ENCODE measurements at regions not wholly inside any gene's neighbourhood (a gene's known extent, or its start where the extent isn't known, plus 50 kb on each side); places are given as distances from the start of the nearest gene placed in this dataset.

DNA sequence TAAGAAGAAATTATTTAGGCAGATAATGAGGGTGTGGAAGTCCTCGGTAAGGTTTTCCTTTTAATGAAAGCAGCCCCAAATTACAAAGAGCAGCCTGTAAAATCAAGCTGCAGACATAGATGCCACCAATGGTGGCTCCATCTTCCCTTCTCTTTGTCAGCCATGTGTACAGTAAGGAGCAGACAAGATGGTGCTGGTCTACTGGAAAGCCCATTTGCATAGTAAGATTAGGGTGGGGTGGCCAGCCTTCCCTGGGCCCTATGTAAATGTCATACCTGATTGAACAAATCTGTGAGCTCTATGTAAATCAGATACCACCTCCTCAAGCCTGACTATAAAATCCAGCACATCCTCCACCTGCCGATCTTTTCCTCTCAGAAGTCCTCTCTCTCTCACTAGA lies 154.4 kb upstream of the SERTAD2 start:
- Histone ChIP-seq H3K79me2 (ENCODE audit: control insufficient read depth, insufficient read depth, low read length) (no peaks in the 10 kb centered on the region), H3K4me2 (ENCODE audit: insufficient read depth, low read length) (no peak overlapping the region), H3K27ac (ENCODE audit: insufficient read depth, low read depth, low read length) (no peak overlapping the region), H3K9ac (replicated peaks; ENCODE audit: extremely low read depth, insufficient read depth, low read length) (no peak overlapping the region), H3K36me3 (ENCODE audit: control insufficient read depth in 2 of 2, extremely low read depth in 1 of 2, insufficient read depth in 2 of 2, low read length in 2 of 2) (no peaks in the 10 kb centered on the region), H3K4me3 (replicated peaks in 1 of 3; ENCODE audit: insufficient read depth in 1 of 3, low read depth in 1 of 3, low read length in 3 of 3) (no peak overlapping the region), H4K20me1 (replicated peaks; ENCODE audit: control insufficient read depth, extremely low read depth, insufficient read depth, low read length) (no peaks in the 10 kb centered on the region), H3K27me3 (ENCODE audit: control insufficient read depth in 2 of 2, insufficient read depth in 2 of 2, low read length in 2 of 2) (no peaks in the 10 kb centered on the region), H3K9me1 (replicated peaks; ENCODE audit: control insufficient read depth, extremely low read depth, insufficient read depth, low read length) (no peaks in the 10 kb centered on the region), H2AFZ (ENCODE audit: low read depth, low read length) (peak overlapping the region; percentile 4), H3K4me1 (ENCODE audit: control insufficient read depth, extremely low read depth, insufficient read depth, low read length) (peaks cover 22% of the 10 kb centered on the region), H3K9me3 (replicated peaks; ENCODE audit: control insufficient read depth, insufficient read depth, low read length) (no peaks in the 10 kb centered on the region)
- no TSS peak for BruUV-seq (replicated peaks)
- FAIRE-seq (no peak), DNase-seq (ENCODE audit: low read depth, low spot score) (no peak)
- TF ChIP-seq MYC (IDR thresholded peaks at IDR 0.05; ENCODE audit: low read depth, low read length), result no peak
- no peak for TF ChIP-seq POLR2AphosphoS5 (IDR thresholded peaks at IDR 0.05; ENCODE audit: insufficient read depth, low read depth, low read length)
- TF ChIP-seq FOS (IDR thresholded peaks at IDR 0.05; ENCODE audit: borderline replicate concordance, insufficient read depth, low read length), result no peak
- no peak for TF ChIP-seq EZH2 (IDR thresholded peaks at IDR 0.05; ENCODE audit: borderline replicate concordance, low read depth, low read length, severe bottlenecking)
- TF ChIP-seq GATA2 (IDR thresholded peaks at IDR 0.05; ENCODE audit: insufficient read depth, insufficient read length, low read depth, low read length), result no peak
- TF ChIP-seq, protein P1, sequence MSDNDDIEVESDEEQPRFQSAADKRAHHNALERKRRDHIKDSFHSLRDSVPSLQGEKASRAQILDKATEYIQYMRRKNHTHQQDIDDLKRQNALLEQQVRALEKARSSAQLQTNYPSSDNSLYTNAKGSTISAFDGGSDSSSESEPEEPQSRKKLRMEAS (IDR thresholded peaks at IDR 0.05; ENCODE audit: insufficient read depth, insufficient read length), result no peak
- TF ChIP-seq JUN (IDR thresholded peaks at IDR 0.05; ENCODE audit: borderline replicate concordance, insufficient read depth, insufficient read length, low read depth), result no peak
- no peak for TF ChIP-seq POLR2A (IDR thresholded peaks at IDR 0.05; ENCODE audit: low read depth, low read length)
- TF ChIP-seq, protein P2, sequence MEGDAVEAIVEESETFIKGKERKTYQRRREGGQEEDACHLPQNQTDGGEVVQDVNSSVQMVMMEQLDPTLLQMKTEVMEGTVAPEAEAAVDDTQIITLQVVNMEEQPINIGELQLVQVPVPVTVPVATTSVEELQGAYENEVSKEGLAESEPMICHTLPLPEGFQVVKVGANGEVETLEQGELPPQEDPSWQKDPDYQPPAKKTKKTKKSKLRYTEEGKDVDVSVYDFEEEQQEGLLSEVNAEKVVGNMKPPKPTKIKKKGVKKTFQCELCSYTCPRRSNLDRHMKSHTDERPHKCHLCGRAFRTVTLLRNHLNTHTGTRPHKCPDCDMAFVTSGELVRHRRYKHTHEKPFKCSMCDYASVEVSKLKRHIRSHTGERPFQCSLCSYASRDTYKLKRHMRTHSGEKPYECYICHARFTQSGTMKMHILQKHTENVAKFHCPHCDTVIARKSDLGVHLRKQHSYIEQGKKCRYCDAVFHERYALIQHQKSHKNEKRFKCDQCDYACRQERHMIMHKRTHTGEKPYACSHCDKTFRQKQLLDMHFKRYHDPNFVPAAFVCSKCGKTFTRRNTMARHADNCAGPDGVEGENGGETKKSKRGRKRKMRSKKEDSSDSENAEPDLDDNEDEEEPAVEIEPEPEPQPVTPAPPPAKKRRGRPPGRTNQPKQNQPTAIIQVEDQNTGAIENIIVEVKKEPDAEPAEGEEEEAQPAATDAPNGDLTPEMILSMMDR (IDR thresholded peaks at IDR 0.05; ENCODE audit: extremely low read depth in 1 of 2, insufficient read depth in 1 of 2, low read depth in 1 of 2, low read length in 2 of 2), result no peak
- dilution Hi-C loops (cut with MboI; ENCODE audit: extremely low pct_ligation_motif_present, low sequenced_read_pairs), result no loop called here
- intact Hi-C loops (cut with micrococcal nuclease), result no loop called here
- POLR2A ChIA-PET, result no interaction called here
- CTCF ChIA-PET, result interaction anchor here (0.7 to 2.4 kb wide), 3 partner anchors 15 to 56 kb away, joined by 4 to 15 read pairs (median 10); no protein-coding TSS in a partner anchor

Data from endothelial cell of umbilical vein (primary cell).